GM23338 (cell line): ENCODE measurements at regions not wholly inside any gene's neighbourhood (a gene's known extent, or its start where the extent isn't known, plus 50 kb on each side); places are given as distances from the start of the nearest gene placed in this dataset.

Source experiments
- ATAC-seq: fragments of 200-7000 bp; cut with Tn5 transposase; 3 replicates; pipeline ENCODE4 v1.9.1; 2020
- DNase-seq: peaks from one replicate; pipeline ENCODE4 v3.0.0-alpha.2; 2015; ENCODE audit warnings: low spot score
- H2AFZ ChIP-seq: fragments of 200-600 bp; sonication (generic); 2 replicates; pipeline ENCODE4 v1.8.0; 2016; ENCODE audit warnings: antibody characterized with exemption, mild to moderate bottlenecking, moderate library complexity
- H3F3A ChIP-seq: fragments of 200-600 bp; sonication (generic); replicated peaks from 2 replicates; pipeline ENCODE4 v1.8.0; 2017; ENCODE audit warnings: antibody characterized with exemption, mixed run types, low read depth
- H3K27ac ChIP-seq: fragments of 200-600 bp; sonication (generic); 2 replicates; pipeline ENCODE4 v1.6.1; 2016; ENCODE audit warnings: low read depth
- H3K27me3 ChIP-seq: fragments of 200-600 bp; sonication (generic); 2 replicates; pipeline ENCODE4 v1.8.0; 2016; ENCODE audit warnings: mild to moderate bottlenecking, mixed run types, moderate library complexity; ENCODE audit not compliant: insufficient read depth
- H3K36me3 ChIP-seq: fragments of 200-600 bp; sonication (generic); 2 replicates; pipeline ENCODE4 v1.8.0; 2016; ENCODE audit warnings: mild to moderate bottlenecking; ENCODE audit not compliant: insufficient read depth
- H3K4me1 ChIP-seq: fragments of 200-600 bp; sonication (generic); 2 replicates; pipeline ENCODE4 v1.8.0; 2016; ENCODE audit warnings: mild to moderate bottlenecking, moderate library complexity; ENCODE audit not compliant: insufficient read depth
- H3K4me2 ChIP-seq: fragments of 200-600 bp; sonication (generic); 2 replicates; pipeline ENCODE4 v1.7.1; 2017; ENCODE audit warnings: mixed run types
- H3K4me3 ChIP-seq: fragments of 200-600 bp; sonication (generic); 2 replicates; pipeline ENCODE4 v1.6.1; 2016; ENCODE audit warnings: mixed run types
- H3K79me2 ChIP-seq: fragments of 200-600 bp; sonication (generic); replicated peaks from 2 replicates; pipeline ENCODE4 v1.8.0; 2017; ENCODE audit warnings: mild to moderate bottlenecking; ENCODE audit not compliant: insufficient read depth
- H3K9me2 ChIP-seq: fragments of 200-600 bp; sonication (generic); 2 replicates; pipeline ENCODE4 v1.8.0; 2017; ENCODE audit not compliant: insufficient read depth
- H4K20me1 ChIP-seq: fragments of 200-600 bp; sonication (generic); replicated peaks from 2 replicates; pipeline ENCODE4 v1.8.0; 2017; ENCODE audit warnings: mild to moderate bottlenecking; ENCODE audit not compliant: insufficient read depth
- H3K27ac Mint-ChIP-seq: 2 replicates; pipeline ENCODE4 v1.8.0; 2020; ENCODE audit warnings: inconsistent platforms, mild to moderate bottlenecking, moderate library complexity, mixed read lengths
- H3K27me3 Mint-ChIP-seq: 3 replicates; pipeline ENCODE4 v1.8.0; 2022; ENCODE audit warnings: low read depth, mild to moderate bottlenecking, moderate library complexity, mixed read lengths, inconsistent platforms; ENCODE audit not compliant: insufficient read depth, poor library complexity
- H3K36me3 Mint-ChIP-seq: 3 replicates; pipeline ENCODE4 v1.8.0; 2021; ENCODE audit warnings: low read depth, mild to moderate bottlenecking, inconsistent platforms, moderate library complexity, mixed read lengths
- H3K4me1 Mint-ChIP-seq: 3 replicates; pipeline ENCODE4 v1.8.0; 2020; ENCODE audit warnings: mild to moderate bottlenecking, inconsistent platforms, mixed read lengths
- H3K4me3 Mint-ChIP-seq: 3 replicates; pipeline ENCODE4 v1.8.0; 2021; ENCODE audit warnings: moderate library complexity, mild to moderate bottlenecking, inconsistent platforms, mixed read lengths
- H3K9me3 Mint-ChIP-seq: 3 replicates; pipeline ENCODE4 v1.8.0; 2020; ENCODE audit warnings: moderate library complexity, mild to moderate bottlenecking, inconsistent platforms, mixed read lengths
- CREB1 ChIP-seq: fragments of 250-450 bp; sonication (Bioruptor Pico); IDR thresholded peaks from 2 replicates; pipeline ENCODE4 v1.5.0; 2020; ENCODE audit warnings: low read depth, mild to moderate bottlenecking, moderate library complexity
- JUNB ChIP-seq: IDR thresholded peaks from one replicate; pipeline ENCODE4 v1.6.1; 2016; ENCODE audit warnings: antibody characterized with exemption; ENCODE audit not compliant: unreplicated experiment
- NANOG ChIP-seq: IDR thresholded peaks from 2 replicates; pipeline ENCODE4 v1.6.1; 2016; ENCODE audit warnings: antibody characterized with exemption, borderline replicate concordance
- POLR2AphosphoS5 ChIP-seq: IDR thresholded peaks from 2 replicates; pipeline ENCODE4 v1.6.1; 2016; ENCODE audit warnings: antibody characterized with exemption, low read depth
- STAT1 ChIP-seq: IDR thresholded peaks from one replicate; pipeline ENCODE4 v1.6.1; 2016; ENCODE audit warnings: antibody characterized with exemption; ENCODE audit not compliant: unreplicated experiment
- ZNF114 ChIP-seq: fragments of 250-450 bp; sonication (Bioruptor Pico); IDR thresholded peaks from 2 replicates; pipeline ENCODE4 v1.5.0; 2020; ENCODE audit warnings: mild to moderate bottlenecking, moderate library complexity
- ZNF331 ChIP-seq: fragments of 250-450 bp; sonication (Bioruptor Pico); IDR thresholded peaks from 2 replicates; pipeline ENCODE4 v1.5.0; 2020; ENCODE audit warnings: low read depth, mild to moderate bottlenecking, moderate library complexity
- TF ChIP-seq, protein P1 (sequence below): IDR thresholded peaks from 2 replicates; pipeline ENCODE4 v1.6.1; 2016; ENCODE audit warnings: antibody characterized with exemption
- TF ChIP-seq, protein P2 (sequence below): IDR thresholded peaks from one replicate; pipeline ENCODE4 v1.6.1; 2018; ENCODE audit warnings: antibody characterized with exemption; ENCODE audit not compliant: unreplicated experiment
- TF ChIP-seq, protein P3 (sequence below): fragments of 250-450 bp; sonication (Bioruptor Pico); IDR thresholded peaks from 2 replicates; pipeline ENCODE4 v1.5.0; 2020; ENCODE audit warnings: mild to moderate bottlenecking, moderate library complexity

DNA sequence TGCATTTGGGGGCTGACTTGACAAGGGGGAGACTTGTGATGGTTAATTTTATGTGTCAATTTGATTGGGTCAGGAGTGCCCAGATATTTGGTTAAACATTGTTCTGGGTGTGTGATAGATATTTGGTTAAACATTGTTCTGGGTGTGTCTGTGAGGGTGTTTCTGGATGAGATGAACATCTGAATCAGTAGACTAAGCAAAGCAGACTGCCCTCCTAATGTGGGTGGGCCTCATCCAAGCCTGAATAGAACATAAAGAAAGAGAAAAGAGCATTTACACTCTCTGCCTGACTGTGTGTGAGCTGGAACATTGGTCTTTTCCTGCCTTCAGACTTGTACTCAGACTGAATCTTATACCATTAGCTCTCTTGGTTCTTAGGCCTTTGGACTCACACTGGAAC, 113.5 kb downstream of the ODF2L start:
- Histone ChIP-seq H3K9me2 (no peaks in the 10 kb centered on the region), H3K4me2 (no peak overlapping the region), H3K4me1 (no peaks in the 10 kb centered on the region), H4K20me1 (no peaks in the 10 kb centered on the region), H3K36me3 (no peaks in the 10 kb centered on the region), H3K27me3 (no peaks in the 10 kb centered on the region), H3K27ac (no peak overlapping the region), H3K79me2 (no peaks in the 10 kb centered on the region), H2AFZ (no peak overlapping the region), H3K4me3 (no peak overlapping the region), H3F3A (no peaks in the 10 kb centered on the region)
- no peak overlapping the region for H3K4me3 Mint-ChIP-seq
- peaks cover 2% of the 10 kb centered on the region; the same call in 1 of the 3 replicates for H3K4me1 Mint-ChIP-seq
- H3K27me3 Mint-ChIP-seq: no peaks in the 10 kb centered on the region
- no peak for DNase-seq
- H3K36me3 Mint-ChIP-seq: no peaks in the 10 kb centered on the region
- no peak for ATAC-seq
- TF ChIP-seq, protein P1, sequence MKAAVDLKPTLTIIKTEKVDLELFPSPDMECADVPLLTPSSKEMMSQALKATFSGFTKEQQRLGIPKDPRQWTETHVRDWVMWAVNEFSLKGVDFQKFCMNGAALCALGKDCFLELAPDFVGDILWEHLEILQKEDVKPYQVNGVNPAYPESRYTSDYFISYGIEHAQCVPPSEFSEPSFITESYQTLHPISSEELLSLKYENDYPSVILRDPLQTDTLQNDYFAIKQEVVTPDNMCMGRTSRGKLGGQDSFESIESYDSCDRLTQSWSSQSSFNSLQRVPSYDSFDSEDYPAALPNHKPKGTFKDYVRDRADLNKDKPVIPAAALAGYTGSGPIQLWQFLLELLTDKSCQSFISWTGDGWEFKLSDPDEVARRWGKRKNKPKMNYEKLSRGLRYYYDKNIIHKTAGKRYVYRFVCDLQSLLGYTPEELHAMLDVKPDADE: no peak
- TF ChIP-seq ZNF114 (CRISPR knock-in tag): no peak
- no peak for TF ChIP-seq ZNF331 (CRISPR knock-in tag)
- TF ChIP-seq, protein P2, sequence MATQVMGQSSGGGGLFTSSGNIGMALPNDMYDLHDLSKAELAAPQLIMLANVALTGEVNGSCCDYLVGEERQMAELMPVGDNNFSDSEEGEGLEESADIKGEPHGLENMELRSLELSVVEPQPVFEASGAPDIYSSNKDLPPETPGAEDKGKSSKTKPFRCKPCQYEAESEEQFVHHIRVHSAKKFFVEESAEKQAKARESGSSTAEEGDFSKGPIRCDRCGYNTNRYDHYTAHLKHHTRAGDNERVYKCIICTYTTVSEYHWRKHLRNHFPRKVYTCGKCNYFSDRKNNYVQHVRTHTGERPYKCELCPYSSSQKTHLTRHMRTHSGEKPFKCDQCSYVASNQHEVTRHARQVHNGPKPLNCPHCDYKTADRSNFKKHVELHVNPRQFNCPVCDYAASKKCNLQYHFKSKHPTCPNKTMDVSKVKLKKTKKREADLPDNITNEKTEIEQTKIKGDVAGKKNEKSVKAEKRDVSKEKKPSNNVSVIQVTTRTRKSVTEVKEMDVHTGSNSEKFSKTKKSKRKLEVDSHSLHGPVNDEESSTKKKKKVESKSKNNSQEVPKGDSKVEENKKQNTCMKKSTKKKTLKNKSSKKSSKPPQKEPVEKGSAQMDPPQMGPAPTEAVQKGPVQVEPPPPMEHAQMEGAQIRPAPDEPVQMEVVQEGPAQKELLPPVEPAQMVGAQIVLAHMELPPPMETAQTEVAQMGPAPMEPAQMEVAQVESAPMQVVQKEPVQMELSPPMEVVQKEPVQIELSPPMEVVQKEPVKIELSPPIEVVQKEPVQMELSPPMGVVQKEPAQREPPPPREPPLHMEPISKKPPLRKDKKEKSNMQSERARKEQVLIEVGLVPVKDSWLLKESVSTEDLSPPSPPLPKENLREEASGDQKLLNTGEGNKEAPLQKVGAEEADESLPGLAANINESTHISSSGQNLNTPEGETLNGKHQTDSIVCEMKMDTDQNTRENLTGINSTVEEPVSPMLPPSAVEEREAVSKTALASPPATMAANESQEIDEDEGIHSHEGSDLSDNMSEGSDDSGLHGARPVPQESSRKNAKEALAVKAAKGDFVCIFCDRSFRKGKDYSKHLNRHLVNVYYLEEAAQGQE: no peak
- TF ChIP-seq STAT1: no peak
- TF ChIP-seq CREB1 (CRISPR knock-in tag): no peak
- TF ChIP-seq NANOG: no peak
- TF ChIP-seq, protein P3, sequence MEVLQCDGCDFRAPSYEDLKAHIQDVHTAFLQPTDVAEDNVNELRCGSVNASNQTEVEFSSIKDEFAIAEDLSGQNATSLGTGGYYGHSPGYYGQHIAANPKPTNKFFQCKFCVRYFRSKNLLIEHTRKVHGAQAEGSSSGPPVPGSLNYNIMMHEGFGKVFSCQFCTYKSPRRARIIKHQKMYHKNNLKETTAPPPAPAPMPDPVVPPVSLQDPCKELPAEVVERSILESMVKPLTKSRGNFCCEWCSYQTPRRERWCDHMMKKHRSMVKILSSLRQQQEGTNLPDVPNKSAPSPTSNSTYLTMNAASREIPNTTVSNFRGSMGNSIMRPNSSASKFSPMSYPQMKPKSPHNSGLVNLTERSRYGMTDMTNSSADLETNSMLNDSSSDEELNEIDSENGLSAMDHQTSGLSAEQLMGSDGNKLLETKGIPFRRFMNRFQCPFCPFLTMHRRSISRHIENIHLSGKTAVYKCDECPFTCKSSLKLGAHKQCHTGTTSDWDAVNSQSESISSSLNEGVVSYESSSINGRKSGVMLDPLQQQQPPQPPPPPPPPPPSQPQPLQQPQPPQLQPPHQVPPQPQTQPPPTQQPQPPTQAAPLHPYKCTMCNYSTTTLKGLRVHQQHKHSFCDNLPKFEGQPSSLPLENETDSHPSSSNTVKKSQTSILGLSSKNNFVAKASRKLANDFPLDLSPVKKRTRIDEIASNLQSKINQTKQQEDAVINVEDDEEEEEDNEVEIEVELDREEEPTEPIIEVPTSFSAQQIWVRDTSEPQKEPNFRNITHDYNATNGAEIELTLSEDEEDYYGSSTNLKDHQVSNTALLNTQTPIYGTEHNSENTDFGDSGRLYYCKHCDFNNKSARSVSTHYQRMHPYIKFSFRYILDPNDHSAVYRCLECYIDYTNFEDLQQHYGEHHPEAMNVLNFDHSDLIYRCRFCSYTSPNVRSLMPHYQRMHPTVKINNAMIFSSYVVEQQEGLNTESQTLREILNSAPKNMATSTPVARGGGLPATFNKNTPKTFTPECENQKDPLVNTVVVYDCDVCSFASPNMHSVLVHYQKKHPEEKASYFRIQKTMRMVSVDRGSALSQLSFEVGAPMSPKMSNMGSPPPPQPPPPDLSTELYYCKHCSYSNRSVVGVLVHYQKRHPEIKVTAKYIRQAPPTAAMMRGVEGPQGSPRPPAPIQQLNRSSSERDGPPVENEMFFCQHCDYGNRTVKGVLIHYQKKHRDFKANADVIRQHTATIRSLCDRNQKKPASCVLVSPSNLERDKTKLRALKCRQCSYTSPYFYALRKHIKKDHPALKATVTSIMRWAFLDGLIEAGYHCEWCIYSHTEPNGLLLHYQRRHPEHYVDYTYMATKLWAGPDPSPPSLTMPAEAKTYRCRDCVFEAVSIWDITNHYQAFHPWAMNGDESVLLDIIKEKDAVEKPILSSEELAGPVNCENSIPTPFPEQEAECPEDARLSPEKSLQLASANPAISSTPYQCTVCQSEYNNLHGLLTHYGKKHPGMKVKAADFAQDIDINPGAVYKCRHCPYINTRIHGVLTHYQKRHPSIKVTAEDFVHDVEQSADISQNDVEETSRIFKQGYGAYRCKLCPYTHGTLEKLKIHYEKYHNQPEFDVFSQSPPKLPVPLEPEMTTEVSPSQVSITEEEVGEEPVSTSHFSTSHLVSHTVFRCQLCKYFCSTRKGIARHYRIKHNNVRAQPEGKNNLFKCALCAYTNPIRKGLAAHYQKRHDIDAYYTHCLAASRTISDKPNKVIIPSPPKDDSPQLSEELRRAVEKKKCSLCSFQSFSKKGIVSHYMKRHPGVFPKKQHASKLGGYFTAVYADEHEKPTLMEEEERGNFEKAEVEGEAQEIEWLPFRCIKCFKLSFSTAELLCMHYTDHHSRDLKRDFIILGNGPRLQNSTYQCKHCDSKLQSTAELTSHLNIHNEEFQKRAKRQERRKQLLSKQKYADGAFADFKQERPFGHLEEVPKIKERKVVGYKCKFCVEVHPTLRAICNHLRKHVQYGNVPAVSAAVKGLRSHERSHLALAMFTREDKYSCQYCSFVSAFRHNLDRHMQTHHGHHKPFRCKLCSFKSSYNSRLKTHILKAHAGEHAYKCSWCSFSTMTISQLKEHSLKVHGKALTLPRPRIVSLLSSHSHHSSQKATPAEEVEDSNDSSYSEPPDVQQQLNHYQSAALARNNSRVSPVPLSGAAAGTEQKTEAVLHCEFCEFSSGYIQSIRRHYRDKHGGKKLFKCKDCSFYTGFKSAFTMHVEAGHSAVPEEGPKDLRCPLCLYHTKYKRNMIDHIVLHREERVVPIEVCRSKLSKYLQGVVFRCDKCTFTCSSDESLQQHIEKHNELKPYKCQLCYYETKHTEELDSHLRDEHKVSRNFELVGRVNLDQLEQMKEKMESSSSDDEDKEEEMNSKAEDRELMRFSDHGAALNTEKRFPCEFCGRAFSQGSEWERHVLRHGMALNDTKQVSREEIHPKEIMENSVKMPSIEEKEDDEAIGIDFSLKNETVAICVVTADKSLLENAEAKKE (CRISPR knock-in tag): no peak
- TF ChIP-seq JUNB: no peak
- TF ChIP-seq POLR2AphosphoS5: no peak
- H3K27ac Mint-ChIP-seq: no peak overlapping the region
- H3K9me3 Mint-ChIP-seq: no peaks in the 10 kb centered on the region
